ENCODE measurements at regions not wholly inside any gene's neighbourhood (a gene's known extent, or its start where the extent isn't known, plus 50 kb on each side); places are given as distances from the start of the nearest gene placed in this dataset.

GRCh38 chr4:132818091-132818490 lies 331.0 kb upstream of the PCDH10 start:
- no peak for DNase-seq (ENCODE audit: extremely low read depth, low read depth)

GRCh38 chr4:132823419-132823818 lies 325.7 kb upstream of the PCDH10 start:
- DNase-seq (ENCODE audit: extremely low read depth, low read depth): no peak

GRCh38 chr4:132824761-132825160 lies 324.3 kb upstream of the PCDH10 start:
- no peak for DNase-seq (ENCODE audit: extremely low read depth, low read depth)

- DNase-seq (ENCODE audit: extremely low read depth, low read depth): no peak
Observed at GRCh38 chr4:132827522-132827921, 321.6 kb upstream of the PCDH10 start.

GRCh38 chr4:132838244-132838643 lies 310.9 kb upstream of the PCDH10 start:
- no peak for DNase-seq (ENCODE audit: extremely low read depth, low read depth)

- no peak for DNase-seq (ENCODE audit: extremely low read depth, low read depth)
Observed at GRCh38 chr4:132839070-132839469, 310.0 kb upstream of the PCDH10 start.

- no peak for DNase-seq (ENCODE audit: extremely low read depth, low read depth)
Observed at GRCh38 chr4:132859929-132860328, 289.2 kb upstream of the PCDH10 start.

- no peak for DNase-seq (ENCODE audit: extremely low read depth, low read depth)
Observed at GRCh38 chr4:132860976-132861375, 288.1 kb upstream of the PCDH10 start.

- no peak for DNase-seq (ENCODE audit: extremely low read depth, low read depth)
Observed at GRCh38 chr4:132863619-132864018, 285.5 kb upstream of the PCDH10 start.

- DNase-seq (ENCODE audit: extremely low read depth, low read depth): no peak
Observed at GRCh38 chr4:132865458-132865857, 283.6 kb upstream of the PCDH10 start.

GRCh38 chr4:132865922-132866321 lies 283.2 kb upstream of the PCDH10 start:
- DNase-seq (ENCODE audit: extremely low read depth, low read depth): no peak

GRCh38 chr4:132866616-132867015 lies 282.5 kb upstream of the PCDH10 start:
- DNase-seq (ENCODE audit: extremely low read depth, low read depth): no peak

- DNase-seq (ENCODE audit: extremely low read depth, low read depth): no peak
Observed at GRCh38 chr4:132893787-132894186, 255.3 kb upstream of the PCDH10 start.

GRCh38 chr4:132901224-132901623 lies 247.9 kb upstream of the PCDH10 start:
- DNase-seq (ENCODE audit: extremely low read depth, low read depth): no peak

GRCh38 chr4:132910229-132910748 lies 238.8 kb upstream of the PCDH10 start:
- no peak for DNase-seq (ENCODE audit: extremely low read depth, low read depth)

- no peak for DNase-seq (ENCODE audit: extremely low read depth, low read depth)
Observed at GRCh38 chr4:132918096-132918495, 231.0 kb upstream of the PCDH10 start.

- DNase-seq (ENCODE audit: extremely low read depth, low read depth): no peak
Observed at GRCh38 chr4:132923516-132923915, 225.6 kb upstream of the PCDH10 start.

GRCh38 chr4:132934911-132935310 lies 214.2 kb upstream of the PCDH10 start:
- DNase-seq (ENCODE audit: extremely low read depth, low read depth): no peak

GRCh38 chr4:132955146-132955545 lies 193.9 kb upstream of the PCDH10 start:
- no peak for DNase-seq (ENCODE audit: extremely low read depth, low read depth)

- no peak for DNase-seq (ENCODE audit: extremely low read depth, low read depth)
Observed at GRCh38 chr4:132956962-132957361, 192.1 kb upstream of the PCDH10 start.

- DNase-seq (ENCODE audit: extremely low read depth, low read depth): no peak
Observed at GRCh38 chr4:132958457-132959263, 190.4 kb upstream of the PCDH10 start.

- no peak for DNase-seq (ENCODE audit: extremely low read depth, low read depth)
Observed at GRCh38 chr4:132981611-132982010, 167.5 kb upstream of the PCDH10 start.

GRCh38 chr4:132982151-132982550 lies 166.9 kb upstream of the PCDH10 start:
- no peak for DNase-seq (ENCODE audit: extremely low read depth, low read depth)

All from NCI-H460 (cell line).